GM12873 (cell line): ENCODE measurements at regions not wholly inside any gene's neighbourhood (a gene's known extent, or its start where the extent isn't known, plus 50 kb on each side); places are given as distances from the start of the nearest gene placed in this dataset.

Experiments
- TF ChIP-seq, protein P1 (sequence below): IDR thresholded peaks from 2 replicates; pipeline ENCODE4 v1.5.1; 2012; ENCODE audit warnings: low read depth, mild to moderate bottlenecking, moderate library complexity, low read length, control low read depth; ENCODE audit not compliant: insufficient read depth; ENCODE audit errors: missing control alignments

DNA sequence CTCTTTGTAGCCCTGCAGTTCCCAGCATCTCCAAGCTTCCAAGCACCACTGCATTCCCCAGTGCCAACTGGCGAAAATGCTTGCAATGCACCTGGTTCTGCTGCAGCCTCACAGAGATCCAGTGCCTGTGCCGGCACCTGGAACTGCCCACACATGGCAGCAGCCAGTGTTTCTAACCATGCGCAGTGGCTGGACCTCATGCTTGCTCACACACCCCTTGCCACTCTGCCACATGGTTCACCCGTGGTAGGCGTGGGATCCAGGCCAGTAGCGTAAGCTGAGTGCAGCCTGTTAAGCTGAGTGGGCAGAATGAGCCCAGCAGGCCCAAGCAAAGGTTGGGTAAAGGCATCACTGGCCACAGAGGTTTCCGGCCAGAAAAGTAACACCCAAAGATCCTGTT is 214.1 kb upstream of the VLDLR start:
- TF ChIP-seq, protein P1, sequence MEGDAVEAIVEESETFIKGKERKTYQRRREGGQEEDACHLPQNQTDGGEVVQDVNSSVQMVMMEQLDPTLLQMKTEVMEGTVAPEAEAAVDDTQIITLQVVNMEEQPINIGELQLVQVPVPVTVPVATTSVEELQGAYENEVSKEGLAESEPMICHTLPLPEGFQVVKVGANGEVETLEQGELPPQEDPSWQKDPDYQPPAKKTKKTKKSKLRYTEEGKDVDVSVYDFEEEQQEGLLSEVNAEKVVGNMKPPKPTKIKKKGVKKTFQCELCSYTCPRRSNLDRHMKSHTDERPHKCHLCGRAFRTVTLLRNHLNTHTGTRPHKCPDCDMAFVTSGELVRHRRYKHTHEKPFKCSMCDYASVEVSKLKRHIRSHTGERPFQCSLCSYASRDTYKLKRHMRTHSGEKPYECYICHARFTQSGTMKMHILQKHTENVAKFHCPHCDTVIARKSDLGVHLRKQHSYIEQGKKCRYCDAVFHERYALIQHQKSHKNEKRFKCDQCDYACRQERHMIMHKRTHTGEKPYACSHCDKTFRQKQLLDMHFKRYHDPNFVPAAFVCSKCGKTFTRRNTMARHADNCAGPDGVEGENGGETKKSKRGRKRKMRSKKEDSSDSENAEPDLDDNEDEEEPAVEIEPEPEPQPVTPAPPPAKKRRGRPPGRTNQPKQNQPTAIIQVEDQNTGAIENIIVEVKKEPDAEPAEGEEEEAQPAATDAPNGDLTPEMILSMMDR: no peak

DNA sequence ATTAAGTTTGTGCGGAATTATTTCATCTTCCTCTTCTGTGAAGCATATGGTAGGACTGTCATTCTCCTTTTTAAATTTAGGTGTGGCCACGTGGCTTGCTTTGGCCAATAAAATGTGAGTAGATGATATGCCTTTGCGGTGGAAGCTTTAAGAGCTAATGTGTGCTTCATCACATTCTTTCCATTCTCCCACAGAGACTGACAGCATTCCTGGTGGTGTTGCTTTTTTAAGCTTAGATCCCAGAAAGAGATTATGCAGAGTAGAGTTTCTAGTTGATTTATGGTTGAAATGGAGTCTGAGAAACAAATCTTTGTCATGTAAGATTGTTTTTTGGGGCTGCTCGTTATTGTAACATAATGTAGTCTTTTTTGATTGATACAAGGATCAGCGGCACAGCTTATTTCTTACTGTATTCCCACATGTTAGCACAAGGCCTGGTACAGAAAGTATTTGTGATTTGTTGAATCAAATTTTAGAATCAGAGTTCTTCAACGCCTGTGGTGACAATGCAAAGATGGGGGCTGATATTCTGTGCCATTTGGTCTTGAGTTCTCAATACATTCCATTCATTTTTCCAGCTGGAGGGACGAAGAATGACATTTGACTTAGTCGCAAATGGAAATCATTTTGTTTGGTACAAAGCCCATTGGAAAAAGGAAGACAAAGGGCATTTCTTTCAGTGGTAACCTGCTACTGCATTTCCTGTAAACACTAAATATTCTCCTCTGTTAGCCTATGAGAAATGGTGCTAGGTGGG is 209.9 kb upstream of the VLDLR start:
- TF ChIP-seq, protein P1: no peak

DNA sequence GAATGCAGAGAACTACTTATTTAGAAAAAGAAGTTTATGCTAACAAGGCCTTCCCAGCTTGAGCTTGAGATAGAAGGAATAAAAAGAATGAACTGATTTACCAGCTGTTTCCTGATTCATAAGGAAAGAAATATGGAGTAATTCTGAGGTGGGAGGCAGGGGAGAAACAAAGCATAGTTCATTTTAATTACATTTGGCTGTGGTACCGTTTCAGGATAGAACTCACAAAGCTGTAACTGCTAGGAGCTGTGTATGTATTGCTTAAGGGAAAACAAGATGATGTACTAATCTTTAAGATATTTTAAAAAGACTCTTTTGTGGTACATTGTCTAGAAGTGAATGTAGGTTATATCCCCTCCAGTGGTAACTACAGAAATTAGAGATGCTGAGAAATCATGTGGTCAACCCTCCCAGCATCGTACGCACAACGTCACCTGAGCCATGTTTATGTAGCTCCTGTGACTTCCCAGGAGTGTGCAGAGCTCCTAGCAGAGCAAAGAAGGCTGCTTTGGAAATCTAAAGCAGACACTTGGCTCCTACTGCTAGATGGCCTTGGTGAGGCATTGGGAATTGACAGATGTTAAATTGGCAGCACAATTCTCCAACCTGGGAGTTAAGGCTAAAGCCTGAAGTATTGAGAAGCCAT is 208.3 kb upstream of the VLDLR start:
- TF ChIP-seq, protein P1: no peak

DNA sequence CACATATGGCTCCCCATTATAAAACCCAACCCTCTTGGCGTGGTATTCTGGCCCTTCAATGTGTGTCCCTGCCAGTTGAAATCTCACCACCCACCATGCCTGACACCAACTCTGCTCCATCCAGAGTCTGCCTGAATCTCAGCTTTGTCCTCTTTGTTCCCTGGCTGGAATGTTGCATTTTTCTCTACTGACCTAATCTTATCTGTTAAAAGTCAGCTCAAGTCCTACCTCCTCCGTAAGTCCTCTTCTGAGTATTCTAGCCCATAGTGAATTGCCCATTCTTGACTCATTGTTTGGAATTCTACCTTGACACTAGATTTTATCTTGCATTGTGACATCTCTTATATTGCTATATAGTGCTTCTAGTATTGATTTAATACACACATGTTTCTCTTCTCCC is 207.1 kb upstream of the VLDLR start:
- TF ChIP-seq, protein P1: no peak

DNA sequence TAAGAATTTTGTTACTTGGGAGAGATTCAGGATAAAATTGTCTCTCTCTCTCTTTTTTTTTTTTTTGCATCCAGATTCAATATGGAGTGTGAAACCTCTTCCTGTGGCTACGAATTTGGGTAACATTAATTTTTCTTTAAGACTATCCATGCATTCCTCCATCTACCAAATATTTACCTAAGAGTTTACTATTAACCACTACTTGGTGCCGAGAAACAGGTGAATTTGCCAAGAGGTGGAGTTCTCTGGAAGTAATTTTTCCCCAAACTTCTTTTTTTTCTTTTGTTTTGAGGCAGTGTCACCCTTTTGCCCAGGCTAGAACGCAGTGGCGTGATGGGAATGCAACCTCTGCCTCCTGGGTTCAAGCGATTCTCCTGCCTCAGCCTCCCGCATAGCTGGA is 206.3 kb upstream of the VLDLR start:
- TF ChIP-seq, protein P1: no peak

DNA sequence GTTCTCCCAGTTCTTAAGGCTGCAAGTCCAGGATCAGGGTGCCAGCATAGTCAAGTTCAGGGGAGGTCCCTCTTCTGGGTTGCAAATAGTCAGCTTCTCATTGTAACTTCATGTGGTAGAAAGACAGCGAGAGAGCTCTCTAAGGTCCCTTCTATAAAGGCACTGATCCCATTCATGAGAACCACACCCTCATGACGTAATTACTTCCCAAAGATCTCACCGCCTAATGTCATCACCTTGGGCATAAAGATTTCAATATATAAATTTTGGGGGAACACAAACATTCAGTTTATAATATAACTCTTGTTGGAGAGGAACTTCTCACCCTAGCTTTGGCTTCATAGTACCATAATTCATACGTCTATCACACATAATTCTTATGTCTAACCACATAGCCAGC is 203.9 kb upstream of the VLDLR start:
- TF ChIP-seq, protein P1: no peak

DNA sequence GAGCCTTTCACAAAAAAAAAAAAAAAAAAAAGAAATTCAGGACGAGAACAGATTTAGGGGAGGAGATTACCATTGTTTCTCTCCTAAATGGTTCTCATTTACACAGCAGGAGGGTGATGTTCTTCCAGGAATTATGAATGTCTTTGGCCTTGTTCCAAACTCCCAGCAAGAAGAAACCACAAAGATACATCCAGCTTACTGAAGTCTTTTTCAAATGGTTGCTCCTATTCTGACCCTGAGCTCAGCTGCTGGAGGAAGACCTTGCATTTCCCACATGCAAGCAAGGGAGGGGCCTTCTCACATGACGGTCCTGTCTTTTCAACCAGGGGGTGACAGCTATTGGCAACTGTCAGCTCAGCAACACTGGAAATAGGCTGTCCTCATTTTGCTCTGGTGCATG is 203.0 kb upstream of the VLDLR start:
- TF ChIP-seq, protein P1: no peak
